HG02642 (cell line): ENCODE measurements at regions not wholly inside any gene's neighbourhood (a gene's known extent, or its start where the extent isn't known, plus 50 kb on each side); places are given as distances from the start of the nearest gene placed in this dataset.
"Not testable (repeated sequence)": the region's sequence is repeated elsewhere in the genome, so short reads cannot be mapped to it uniquely, and the experiment has no call there.

Experiments used
- ATAC-seq: cut with Tn5 transposase; IDR thresholded peaks from one replicate; pipeline ENCODE4 v1.9.1; 2021; ENCODE audit warnings: mild to moderate bottlenecking; ENCODE audit not compliant: unreplicated experiment, poor library complexity

DNA sequence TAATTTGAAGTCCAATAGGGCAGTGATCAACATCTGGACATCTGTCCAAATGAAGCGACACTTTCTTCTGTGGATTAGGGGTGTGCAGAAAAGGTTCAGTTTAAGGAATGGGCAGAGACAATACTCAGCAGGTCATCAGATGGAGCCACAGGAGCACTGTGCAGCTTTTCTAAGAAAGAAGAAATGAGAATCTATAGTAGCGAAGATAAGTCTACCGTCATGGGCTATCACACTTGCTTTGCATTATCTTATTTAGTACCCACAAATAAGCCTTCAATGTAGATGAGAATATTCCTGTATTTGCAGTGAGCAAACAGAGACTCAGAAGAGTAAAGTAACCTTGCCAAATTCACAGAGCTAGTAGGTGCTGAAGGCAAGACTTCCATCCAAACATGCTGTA is 412.0 kb upstream of the GOT2 start:
- ATAC-seq, result no peak

DNA sequence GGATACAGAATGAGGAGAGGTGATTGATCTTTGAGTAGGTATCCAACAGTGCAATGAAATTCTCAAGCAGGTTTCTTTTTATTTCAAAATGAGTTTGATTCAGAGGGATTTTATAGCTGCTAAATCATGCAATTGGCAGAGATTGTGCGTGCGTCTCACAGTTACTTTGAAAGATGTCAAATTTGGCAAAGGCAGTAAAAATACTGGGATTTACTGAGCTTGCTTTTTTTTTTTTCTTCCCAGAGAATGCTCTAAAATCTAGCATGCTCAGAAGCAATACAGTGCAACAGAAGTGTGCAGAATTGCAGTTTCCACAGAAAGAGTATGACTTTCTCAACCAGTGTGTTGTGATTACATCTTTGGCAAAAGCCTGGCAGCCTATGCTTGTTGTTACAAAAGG is 410.7 kb upstream of the GOT2 start:
- ATAC-seq, result no peak

DNA sequence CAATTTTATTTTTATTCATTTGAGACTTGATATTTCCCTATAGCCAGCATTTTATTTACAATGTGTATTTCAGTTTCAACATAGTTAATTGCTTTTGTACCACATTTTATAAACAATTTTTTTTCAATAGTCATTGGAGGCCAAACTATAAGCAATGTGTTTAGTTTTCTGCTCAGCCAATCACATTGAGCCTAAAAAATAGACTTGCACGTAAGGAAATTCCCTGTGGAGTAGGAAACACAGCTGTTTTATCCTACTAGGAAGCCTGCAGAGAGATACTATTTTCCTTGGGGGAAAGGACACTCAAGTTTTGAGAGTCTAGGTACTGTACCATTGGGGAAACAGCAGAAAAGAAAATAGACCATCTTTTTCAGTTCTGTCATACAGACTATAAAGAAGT is 410.2 kb upstream of the GOT2 start:
- no peak for ATAC-seq

GRCh38 chr16:59126486-59126885 is 392.4 kb upstream of the GOT2 start:
- ATAC-seq, result no peak

DNA sequence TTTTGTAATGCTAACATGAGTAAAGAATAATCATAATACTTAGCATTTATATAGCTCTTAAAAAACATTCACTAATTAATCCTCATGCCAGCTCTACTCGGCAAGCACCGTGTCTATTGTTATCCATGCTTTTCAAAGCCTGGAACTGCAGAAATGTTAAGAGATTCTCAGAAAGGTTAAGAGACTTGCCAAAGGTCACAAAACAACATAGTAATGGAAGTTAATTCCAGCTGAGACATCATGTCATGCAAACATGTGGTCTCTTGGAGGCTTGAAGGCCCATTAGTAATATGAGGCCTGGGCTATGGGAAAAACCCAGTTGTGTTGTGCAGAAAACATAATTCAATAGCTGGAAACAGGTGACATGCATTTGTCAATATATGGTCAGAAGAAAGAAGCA is 389.9 kb upstream of the GOT2 start:
- no peak for ATAC-seq

DNA sequence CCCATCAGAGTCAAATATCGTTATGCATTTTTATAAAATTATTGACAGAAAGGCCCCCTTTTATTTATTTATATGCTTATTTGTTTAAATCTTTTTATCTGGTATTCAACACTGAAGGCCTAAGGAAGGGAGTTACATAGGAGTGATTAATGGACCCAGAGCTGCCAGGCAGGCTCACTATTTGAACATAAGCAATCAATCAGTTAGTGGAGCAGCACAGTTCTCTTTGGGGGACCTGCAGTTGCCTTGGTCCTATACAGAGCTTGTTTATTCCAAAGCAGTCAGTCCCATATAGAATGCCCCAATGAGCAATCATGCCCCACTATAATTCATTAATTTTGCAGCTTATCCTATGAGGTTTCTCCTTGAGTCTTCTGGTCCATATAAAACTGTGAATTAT is 389.4 kb upstream of the GOT2 start:
- no peak for ATAC-seq

- ATAC-seq, result no peak
These were observed 388.1 kb upstream of the GOT2 start for GRCh38 chr16:59122262-59122537.

DNA sequence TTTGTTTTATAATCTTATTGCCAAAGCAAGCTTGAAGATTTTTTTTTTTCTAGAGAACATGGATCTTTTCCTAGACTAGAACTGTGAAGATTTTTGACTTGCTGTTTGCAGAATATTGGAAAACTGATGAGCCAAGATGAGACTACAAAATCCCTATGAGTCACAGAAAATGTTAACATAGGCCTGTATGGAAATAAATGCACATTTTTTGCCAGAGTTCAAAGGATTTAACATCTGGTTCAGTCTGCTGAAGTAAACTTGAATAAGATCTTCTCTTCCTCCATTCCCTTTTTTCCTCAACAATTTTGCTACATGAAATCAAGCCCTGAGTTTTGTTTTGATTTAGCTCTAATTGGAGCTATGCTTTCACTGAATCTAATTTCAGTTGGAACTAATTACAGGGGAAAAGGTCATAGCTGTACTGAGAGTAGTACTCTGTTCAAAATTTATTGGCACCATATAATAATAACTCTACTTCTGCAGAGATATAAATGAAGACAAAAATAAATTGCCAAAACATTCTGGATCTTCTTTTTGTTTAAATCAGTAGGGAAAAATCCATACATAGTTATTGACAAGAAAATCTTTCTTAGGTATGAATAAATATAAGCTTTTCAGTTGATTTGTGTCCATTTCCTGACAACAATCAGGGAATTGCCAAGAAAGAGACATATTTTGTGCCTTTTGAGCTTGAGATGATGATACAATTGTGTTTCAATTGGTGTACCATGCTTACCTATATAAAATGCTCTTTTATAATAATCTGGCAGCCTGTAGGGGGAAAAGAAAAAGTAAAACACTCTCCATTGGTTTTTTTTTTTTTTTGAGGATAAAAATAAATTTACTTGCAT is 387.5 kb upstream of the GOT2 start:
- ATAC-seq, result no peak

GRCh38 chr16:59116744-59117143 is 382.6 kb upstream of the GOT2 start:
- ATAC-seq, result no peak

GRCh38 chr16:59114790-59115189 is 380.7 kb upstream of the GOT2 start:
- no peak for ATAC-seq

- ATAC-seq, result no peak
These were observed 379.0 kb upstream of the GOT2 start for GRCh38 chr16:59113004-59113670.

DNA sequence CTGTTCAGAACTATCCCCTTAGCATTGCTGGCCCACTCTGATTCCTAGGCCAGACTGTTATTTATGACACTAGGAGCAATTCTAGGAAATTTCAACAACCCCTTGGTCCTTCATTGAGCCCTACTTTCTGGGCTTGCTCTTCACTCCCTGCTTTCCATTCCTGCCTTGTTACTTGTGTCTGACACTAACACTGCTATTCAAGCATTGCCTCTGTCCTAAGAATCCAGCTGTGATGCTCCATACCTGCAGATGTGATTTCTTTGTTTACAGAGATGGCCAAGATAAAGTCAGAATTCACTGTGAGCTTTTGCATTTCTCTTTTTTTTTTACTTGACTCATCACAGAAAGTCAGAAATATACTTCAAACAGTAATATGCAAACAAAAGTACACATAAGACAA is 377.2 kb upstream of the GOT2 start:
- no peak for ATAC-seq

DNA sequence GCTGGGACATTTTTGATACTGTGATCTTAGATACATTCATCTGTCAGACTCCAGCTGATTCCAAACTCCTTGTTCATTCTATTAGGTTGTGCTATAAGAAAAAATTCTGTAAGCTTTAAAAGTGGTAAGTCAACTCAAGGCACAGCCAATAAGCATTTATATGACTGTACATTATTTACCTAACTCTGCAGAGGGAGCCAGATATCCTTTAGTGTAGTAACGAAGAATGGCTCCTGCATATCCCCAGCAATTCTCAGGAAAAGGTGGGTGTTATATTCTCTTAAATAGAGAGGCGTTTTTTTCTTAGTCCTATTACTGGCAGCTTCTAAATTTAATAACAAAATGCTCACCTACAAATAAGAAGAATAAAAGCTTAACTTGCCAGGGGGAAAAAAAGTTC is 374.3 kb upstream of the GOT2 start:
- no peak for ATAC-seq

GRCh38 chr16:59096682-59097081 is 362.6 kb upstream of the GOT2 start:
- not testable (repeated sequence) for ATAC-seq

DNA sequence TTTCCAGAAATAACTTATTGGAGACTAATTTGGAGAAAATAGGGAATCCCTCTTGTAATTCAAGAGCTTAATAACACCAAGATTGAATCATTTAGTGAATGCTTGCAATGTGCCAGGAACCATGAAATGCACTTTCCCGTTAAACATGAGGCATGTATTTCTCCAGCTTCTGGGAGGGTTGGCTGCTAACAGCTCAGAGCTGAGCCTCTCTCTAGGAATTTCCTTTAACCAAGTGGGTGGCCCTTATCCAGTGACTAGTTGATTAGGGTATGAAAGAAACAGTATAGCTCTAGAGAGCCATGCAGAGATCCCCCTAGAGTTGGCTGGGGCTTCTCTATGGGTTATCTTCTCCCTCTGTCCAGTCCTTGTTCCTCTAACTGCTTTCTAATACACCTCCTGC is 356.4 kb upstream of the GOT2 start:
- no peak for ATAC-seq

DNA sequence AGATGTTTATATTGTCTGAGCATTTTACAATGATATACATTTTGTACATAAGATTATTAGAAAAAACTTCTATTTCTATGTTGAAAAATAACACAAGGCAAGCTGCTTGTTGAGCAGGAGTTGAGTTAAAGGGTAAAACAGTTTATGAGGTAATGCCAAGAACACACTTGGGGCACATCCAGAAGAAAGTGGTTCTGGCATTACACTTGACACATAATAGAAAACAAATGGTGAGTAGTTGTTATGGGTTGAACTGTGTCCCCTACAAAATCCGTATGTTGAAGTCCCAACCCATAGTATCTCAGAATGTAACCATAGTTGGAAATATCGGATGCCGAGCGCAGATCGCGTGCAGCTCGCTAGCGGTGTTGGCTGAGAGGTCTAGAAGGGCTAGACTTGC is 354.3 kb upstream of the GOT2 start:
- ATAC-seq, result no peak

DNA sequence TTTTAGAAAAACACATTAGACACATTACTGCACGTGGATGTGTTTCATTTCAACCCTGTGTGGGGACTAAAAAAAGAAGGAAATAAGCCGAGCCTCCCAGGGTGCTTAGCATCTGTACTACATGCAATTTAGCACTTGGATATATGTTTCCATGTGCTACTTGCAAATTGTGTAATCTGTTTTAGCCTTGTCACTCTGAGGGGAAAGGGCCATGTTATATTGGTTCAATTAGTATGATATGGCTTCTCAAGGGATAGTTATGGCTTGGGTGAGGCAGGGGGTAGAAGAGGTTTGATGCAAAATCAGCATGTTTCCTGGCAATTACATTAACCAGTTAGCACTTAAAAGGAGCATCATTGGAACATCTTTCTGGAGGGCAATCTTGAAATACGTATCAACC is 353.5 kb upstream of the GOT2 start:
- no peak for ATAC-seq

DNA sequence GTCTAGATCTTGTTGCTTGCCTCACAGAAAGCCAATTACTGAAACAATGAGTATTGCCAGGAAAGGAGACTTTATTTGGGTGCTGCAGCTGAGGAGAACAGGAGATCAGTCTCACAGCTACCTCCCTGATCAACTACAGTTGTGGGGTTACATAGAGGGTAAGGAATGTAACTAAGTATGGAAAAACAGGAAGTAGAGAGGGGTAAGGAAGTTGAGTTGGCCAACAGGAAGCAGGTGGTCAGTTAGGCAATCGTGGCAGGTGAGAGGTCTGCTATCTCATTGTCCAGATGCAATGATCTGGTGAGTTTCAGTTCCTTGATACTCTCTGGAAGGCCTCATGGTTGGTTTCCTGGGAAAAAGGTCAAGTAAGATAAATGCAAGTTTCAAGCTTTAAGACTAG is 333.1 kb upstream of the GOT2 start:
- ATAC-seq, result no peak

DNA sequence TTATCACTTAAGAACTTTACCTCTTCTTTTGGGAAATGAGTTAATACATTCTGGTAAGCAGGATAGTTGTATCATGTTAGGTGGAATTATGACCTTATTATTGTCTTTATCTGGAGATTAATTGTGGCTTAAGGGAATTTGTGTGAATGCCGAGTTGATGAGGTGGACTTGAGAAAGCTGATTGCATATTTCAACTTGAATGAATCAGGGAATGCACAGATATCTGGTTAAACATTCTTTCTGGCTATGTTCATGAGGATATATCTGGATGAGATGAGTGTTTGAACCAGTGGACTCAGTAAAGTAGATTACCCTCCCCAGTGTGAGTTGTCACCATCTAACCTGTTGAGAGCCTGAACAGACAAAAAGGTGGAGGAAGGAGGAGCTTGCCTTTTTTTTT is 326.1 kb upstream of the GOT2 start:
- ATAC-seq, result no peak

- ATAC-seq, result no peak
These were observed 324.1 kb upstream of the GOT2 start for GRCh38 chr16:59058250-59058649.

- ATAC-seq, result no peak
These were observed 319.8 kb upstream of the GOT2 start for GRCh38 chr16:59053911-59054310.

DNA sequence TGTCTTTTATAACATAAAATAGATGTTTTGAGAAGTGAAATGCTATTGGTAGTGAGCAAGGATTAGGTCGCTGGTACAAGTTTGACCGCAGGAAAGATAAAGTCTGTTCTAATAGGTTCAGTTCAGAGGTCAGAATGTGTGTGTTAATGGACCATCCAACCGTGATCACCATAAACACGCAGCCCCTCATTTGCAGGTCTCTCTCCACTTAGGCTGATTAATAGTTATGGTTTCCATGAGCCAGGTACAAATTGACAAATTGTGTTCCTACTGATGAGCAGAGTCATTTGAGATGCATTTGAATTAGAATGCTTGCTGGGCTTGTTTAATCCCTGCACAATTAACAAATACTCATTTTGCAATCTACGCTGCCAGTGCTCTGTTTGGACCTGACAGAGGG is 318.1 kb upstream of the GOT2 start:
- no peak for ATAC-seq
